Gastrocnemius medialis (tissue), 4 donors: ENCODE measurements at regions not wholly inside any gene's neighbourhood (a gene's known extent, or its start where the extent isn't known, plus 50 kb on each side); places are given as distances from the start of the nearest gene placed in this dataset.

Experiments
- CTCF ChIP-seq, 5 experiments: fragments of 450-650 bp in 3 of 5; fragments of 200-600 bp in 2 of 5; sonication (generic) in 2 of 5; IDR thresholded peaks in 4 of 5; conservative IDR thresholded peaks in 1 of 5; 1 replicate in 4 of 5; 2 replicates in 1 of 5; pipeline ENCODE4 v1.5.1; 2016 to 2019; ENCODE audit warnings: antibody characterized with exemption in 5 of 5, mild to moderate bottlenecking in 3 of 5, moderate library complexity in 3 of 5
- POLR2A ChIP-seq, 2 donors: fragments of 450-650 bp; IDR thresholded peaks; one replicate each; pipeline ENCODE4 v1.6.1; 2017; ENCODE audit warnings: antibody characterized with exemption in 2 of 2, mild to moderate bottlenecking in 2 of 2, moderate library complexity in 2 of 2

- TF ChIP-seq CTCF (IDR thresholded peaks at IDR 0.05 in 4 of 5, conservative IDR thresholded peaks at IDR 0.05 in 1 of 5) (no peak), POLR2A (IDR thresholded peaks at IDR 0.05) (no peak)
These were observed 103.9 kb upstream of the FAM20A start for GRCh38 chr17:68704871-68705713.
